C4-2B (cell line): ENCODE measurements at regions not wholly inside any gene's neighbourhood (a gene's known extent, or its start where the extent isn't known, plus 50 kb on each side); places are given as distances from the start of the nearest gene placed in this dataset.

Experiments used
- ZFX ChIP-seq: fragments of 450-650 bp; IDR thresholded peaks from 2 replicates; pipeline ENCODE4 v1.6.1; 2017
- TF ChIP-seq, protein P1 (sequence below): fragments of 450-650 bp; conservative IDR thresholded peaks from 2 replicates; pipeline ENCODE4 v1.5.1; 2017; ENCODE audit warnings: mild to moderate bottlenecking

- TF ChIP-seq, protein P1, sequence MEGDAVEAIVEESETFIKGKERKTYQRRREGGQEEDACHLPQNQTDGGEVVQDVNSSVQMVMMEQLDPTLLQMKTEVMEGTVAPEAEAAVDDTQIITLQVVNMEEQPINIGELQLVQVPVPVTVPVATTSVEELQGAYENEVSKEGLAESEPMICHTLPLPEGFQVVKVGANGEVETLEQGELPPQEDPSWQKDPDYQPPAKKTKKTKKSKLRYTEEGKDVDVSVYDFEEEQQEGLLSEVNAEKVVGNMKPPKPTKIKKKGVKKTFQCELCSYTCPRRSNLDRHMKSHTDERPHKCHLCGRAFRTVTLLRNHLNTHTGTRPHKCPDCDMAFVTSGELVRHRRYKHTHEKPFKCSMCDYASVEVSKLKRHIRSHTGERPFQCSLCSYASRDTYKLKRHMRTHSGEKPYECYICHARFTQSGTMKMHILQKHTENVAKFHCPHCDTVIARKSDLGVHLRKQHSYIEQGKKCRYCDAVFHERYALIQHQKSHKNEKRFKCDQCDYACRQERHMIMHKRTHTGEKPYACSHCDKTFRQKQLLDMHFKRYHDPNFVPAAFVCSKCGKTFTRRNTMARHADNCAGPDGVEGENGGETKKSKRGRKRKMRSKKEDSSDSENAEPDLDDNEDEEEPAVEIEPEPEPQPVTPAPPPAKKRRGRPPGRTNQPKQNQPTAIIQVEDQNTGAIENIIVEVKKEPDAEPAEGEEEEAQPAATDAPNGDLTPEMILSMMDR, result no peak
- no peak for TF ChIP-seq ZFX
Measured at GRCh38 chr5:88951457-88951856, 68.5 kb upstream of the MEF2C start.
